ENCODE measurements at regions not wholly inside any gene's neighbourhood (a gene's known extent, or its start where the extent isn't known, plus 50 kb on each side); places are given as distances from the start of the nearest gene placed in this dataset.
"Not testable (repeated sequence)": the region's sequence is repeated elsewhere in the genome, so short reads cannot be mapped to it uniquely, and the experiment has no call there.

DNA sequence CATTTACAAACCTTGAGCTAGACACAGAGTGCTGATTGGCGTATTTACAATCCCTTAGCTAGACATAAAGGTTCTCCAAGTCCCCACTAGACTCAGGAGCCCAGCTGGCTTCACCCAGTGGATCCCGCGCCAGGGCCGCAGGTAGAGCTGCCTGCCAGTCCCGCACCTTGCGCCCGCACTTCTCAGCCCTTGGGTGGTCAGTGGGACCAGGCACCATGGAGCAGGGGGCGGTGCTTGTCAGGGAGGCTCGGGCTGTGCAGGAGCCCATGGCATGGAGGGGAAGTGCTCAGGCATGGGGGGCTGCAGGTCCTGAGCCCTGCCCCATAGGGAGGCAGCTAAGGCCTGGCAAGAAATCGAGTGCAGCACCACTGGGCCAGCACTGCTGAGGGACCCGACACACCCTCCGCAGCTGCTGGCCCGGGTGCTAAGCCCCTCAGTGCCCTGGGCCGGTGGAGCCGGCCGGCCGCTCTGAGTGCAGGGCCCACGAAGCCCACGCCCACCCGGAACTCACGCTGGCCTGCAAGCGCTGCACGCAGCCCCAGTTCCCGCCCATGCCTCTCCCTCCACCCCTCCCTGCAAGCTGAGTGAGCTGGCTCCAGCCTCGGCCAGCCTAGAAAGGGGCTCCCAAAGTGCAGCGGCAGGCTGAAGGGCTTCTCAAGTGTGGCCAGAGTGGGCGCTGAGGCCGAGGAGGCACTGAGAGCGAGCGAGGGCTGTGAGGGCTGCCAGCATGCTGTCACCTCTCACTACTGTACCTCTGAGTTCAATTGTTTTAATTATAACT lies 1213.9 kb downstream of the OTOL1 start:
- Histone ChIP-seq H3K4me1 (ENCODE audit: insufficient read depth, low read length) (no peaks in the 10 kb centered on the region), H2AFZ (ENCODE audit: low read length) (no peak overlapping the region), H3K4me2 (ENCODE audit: low read length) (no peak overlapping the region), H3K36me3 (ENCODE audit: low read depth, low read length) (no peaks in the 10 kb centered on the region), H3K79me2 (ENCODE audit: low read length) (no peaks in the 10 kb centered on the region), H3F3A (ENCODE audit: low read length, unreplicated experiment) (no peaks in the 10 kb centered on the region), H3K27me3 (ENCODE audit: low read length) (no peaks in the 10 kb centered on the region), H3K27ac (ENCODE audit: low read length) (no peak overlapping the region), H3K9me2 (replicated peaks; ENCODE audit: low read length) (no peaks in the 10 kb centered on the region), H4K20me1 (ENCODE audit: low read length) (no peaks in the 10 kb centered on the region), H3K9ac (ENCODE audit: low read length) (no peak overlapping the region), H3K9me3 (ENCODE audit: low read length) (no peaks in the 10 kb centered on the region), H3K4me3 (ENCODE audit: low read length) (no peak overlapping the region)
- TF ChIP-seq EZH2 (IDR thresholded peaks at IDR 0.05; ENCODE audit: low read length, unreplicated experiment) (no peak), EZH2phosphoT487 (IDR thresholded peaks at IDR 0.05; ENCODE audit: borderline replicate concordance, low read length) (no peak)
- TF ChIP-seq, protein P1, sequence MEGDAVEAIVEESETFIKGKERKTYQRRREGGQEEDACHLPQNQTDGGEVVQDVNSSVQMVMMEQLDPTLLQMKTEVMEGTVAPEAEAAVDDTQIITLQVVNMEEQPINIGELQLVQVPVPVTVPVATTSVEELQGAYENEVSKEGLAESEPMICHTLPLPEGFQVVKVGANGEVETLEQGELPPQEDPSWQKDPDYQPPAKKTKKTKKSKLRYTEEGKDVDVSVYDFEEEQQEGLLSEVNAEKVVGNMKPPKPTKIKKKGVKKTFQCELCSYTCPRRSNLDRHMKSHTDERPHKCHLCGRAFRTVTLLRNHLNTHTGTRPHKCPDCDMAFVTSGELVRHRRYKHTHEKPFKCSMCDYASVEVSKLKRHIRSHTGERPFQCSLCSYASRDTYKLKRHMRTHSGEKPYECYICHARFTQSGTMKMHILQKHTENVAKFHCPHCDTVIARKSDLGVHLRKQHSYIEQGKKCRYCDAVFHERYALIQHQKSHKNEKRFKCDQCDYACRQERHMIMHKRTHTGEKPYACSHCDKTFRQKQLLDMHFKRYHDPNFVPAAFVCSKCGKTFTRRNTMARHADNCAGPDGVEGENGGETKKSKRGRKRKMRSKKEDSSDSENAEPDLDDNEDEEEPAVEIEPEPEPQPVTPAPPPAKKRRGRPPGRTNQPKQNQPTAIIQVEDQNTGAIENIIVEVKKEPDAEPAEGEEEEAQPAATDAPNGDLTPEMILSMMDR (conservative IDR thresholded peaks at IDR 0.05; ENCODE audit: low read depth, low read length): no peak
- ChIA-PET CTCF (no interaction called here), POLR2A (ENCODE audit: unreplicated experiment) (no interaction called here)
- ATAC-seq (no peak), DNase-seq (no peak)
- no TSS peak for BruUV-seq (replicated peaks)
- intact Hi-C loops (cut with micrococcal nuclease): no loop called here

DNA sequence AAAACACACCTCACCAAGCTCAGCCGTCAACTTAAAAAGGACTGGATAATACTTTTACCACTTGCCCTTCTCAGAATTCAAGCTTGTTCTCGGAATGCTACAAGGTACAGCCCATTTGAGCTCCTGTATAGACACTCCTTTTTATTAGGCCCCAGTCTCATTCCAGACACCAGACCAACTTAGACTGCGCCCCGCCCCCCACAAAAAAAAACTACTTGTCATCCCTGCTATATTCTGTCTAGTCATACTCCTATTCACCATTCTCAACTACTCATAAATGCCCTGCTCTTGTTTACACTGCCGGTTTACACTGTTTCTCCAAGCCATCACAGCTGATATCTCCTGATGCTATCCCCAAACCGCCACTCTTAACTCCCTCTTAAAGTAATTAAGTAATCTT lies 1220.5 kb downstream of the OTOL1 start:
- CTCF ChIA-PET: not testable (repeated sequence)

DNA sequence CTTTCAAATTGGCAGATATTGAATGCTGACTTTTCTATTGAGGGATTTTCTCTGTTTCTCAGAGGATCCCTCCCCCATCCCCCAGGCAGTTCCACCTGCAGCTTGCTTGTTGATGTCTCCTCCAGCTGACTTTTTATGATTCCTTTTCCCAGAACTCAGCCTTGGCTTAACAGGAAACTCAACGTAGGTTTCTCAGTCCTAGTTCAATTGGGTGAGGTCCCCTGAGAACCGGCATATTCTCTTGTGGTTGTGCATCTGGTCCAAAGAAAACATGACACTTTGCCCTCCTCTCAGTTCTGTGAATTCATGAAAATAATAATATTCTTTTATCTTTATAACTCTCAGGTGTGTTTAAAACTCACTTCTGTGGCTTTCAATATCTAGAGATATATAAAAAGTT lies 1222.1 kb downstream of the OTOL1 start:
- no peaks in the 10 kb centered on the region for H3K27me3 ChIP-seq (ENCODE audit: low read length)
- BruUV-seq (replicated peaks): no TSS peak
- no peaks in the 10 kb centered on the region for H4K20me1 ChIP-seq (ENCODE audit: low read length)
- TF ChIP-seq, protein P1 (conservative IDR thresholded peaks at IDR 0.05; ENCODE audit: low read depth, low read length): no peak
- TF ChIP-seq EZH2phosphoT487 (IDR thresholded peaks at IDR 0.05; ENCODE audit: borderline replicate concordance, low read length) (no peak), EZH2 (IDR thresholded peaks at IDR 0.05; ENCODE audit: low read length, unreplicated experiment) (no peak)
- intact Hi-C loops (cut with micrococcal nuclease): no loop called here
- H3K79me2 ChIP-seq (ENCODE audit: low read length): no peaks in the 10 kb centered on the region
- peak overlapping the region; percentile 93 for H3K27ac ChIP-seq (ENCODE audit: low read length)
- no peaks in the 10 kb centered on the region for H3K9me3 ChIP-seq (ENCODE audit: low read length)
- no peaks in the 10 kb centered on the region for H3F3A ChIP-seq (ENCODE audit: low read length, unreplicated experiment)
- DNase-seq (no peak), ATAC-seq (no peak)
- H3K36me3 ChIP-seq (ENCODE audit: low read depth, low read length): no peaks in the 10 kb centered on the region
- H3K4me2 ChIP-seq (ENCODE audit: low read length): 0 out of 2 replicates have a peak overlapping the region, but pooled peaks have one; percentile 19
- H2AFZ ChIP-seq (ENCODE audit: low read length): no peak overlapping the region
- POLR2A ChIA-PET (ENCODE audit: unreplicated experiment): no interaction called here
- peak overlapping the region; percentile 62 for H3K9ac ChIP-seq (ENCODE audit: low read length)
- CTCF ChIA-PET: no interaction called here
- H3K4me3 ChIP-seq (ENCODE audit: low read length): no peak overlapping the region
- no peaks in the 10 kb centered on the region for H3K9me2 ChIP-seq (replicated peaks; ENCODE audit: low read length)
- H3K4me1 ChIP-seq (ENCODE audit: insufficient read depth, low read length): peaks cover 42% of the 10 kb centered on the region

More for the DNA sequence above, 1220.5 kb downstream of the OTOL1 start:
- intact Hi-C loops (cut with micrococcal nuclease); BruUV-seq (replicated peaks); H3K9me3 ChIP-seq (ENCODE audit: low read length); H3K9me2 ChIP-seq (replicated peaks; ENCODE audit: low read length); POLR2A ChIA-PET (ENCODE audit: unreplicated experiment); H3F3A ChIP-seq (ENCODE audit: low read length, unreplicated experiment); H3K4me3 ChIP-seq (ENCODE audit: low read length); H4K20me1 ChIP-seq (ENCODE audit: low read length); H3K36me3 ChIP-seq (ENCODE audit: low read depth, low read length); H3K4me2 ChIP-seq (ENCODE audit: low read length); H3K27me3 ChIP-seq (ENCODE audit: low read length); ATAC-seq; H3K9ac ChIP-seq (ENCODE audit: low read length); H2AFZ ChIP-seq (ENCODE audit: low read length); H3K79me2 ChIP-seq (ENCODE audit: low read length): not testable (repeated sequence)
- peak overlapping the region; percentile 33 for H3K27ac ChIP-seq (ENCODE audit: low read length)
- peak; percentile 43 for DNase-seq
- H3K4me1 ChIP-seq (ENCODE audit: insufficient read depth, low read length): peaks cover 40% of the 10 kb centered on the region
